NCI-H187 treated with DMSO at 0.1 percent for 48 hours (cell line): ENCODE measurements at regions not wholly inside any gene's neighbourhood (a gene's known extent, or its start where the extent isn't known, plus 50 kb on each side); places are given as distances from the start of the nearest gene placed in this dataset.
"Not testable (repeated sequence)": the region's sequence is repeated elsewhere in the genome, so short reads cannot be mapped to it uniquely, and the experiment has no call there.

Experiments
- DNase-seq: peaks from one replicate; lab custom pipeline; 2025; lab: John Stamatoyannopoulos, UW

DNA sequence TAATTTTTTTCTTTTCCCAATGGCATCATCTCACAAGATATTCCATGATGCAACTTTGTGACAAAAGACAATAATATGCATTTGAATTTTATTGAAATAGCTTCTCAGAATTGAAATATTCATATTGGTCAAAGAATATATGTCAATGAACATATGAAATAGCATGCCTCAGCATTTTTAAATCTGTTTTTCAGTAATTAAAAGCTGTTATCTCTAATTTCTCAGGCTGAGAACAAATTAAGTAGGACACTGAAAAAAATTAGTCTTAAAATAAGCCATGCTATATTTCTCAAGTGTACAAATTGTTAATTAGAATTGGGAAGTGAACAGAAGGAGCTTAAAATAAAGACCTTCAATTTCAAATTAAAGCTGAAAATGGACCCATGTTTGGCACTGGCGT is 570.1 kb downstream of the MFSD1 start:
- no peak for DNase-seq

GRCh38 chr3:159378396-159379194 is 576.7 kb downstream of the MFSD1 start:
- no peak for DNase-seq

DNA sequence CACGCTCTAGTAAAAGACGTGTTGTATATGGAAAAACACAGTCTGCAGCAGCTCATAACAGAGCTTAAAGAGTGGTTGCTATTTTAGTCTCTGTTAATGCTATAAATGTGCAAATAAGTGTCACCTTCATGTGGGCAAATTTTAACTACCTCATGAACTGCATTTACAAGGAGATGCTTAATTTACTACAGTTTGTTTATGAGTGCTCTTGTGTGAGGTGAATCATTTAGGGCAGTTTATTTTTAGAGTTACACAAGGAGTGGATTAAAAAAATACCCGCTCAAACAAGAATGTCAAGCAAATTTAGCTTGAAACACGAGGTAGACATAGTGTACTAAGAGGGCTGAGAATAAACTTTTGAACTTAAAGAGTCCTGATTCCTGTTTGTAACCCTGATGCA is 579.0 kb downstream of the MFSD1 start:
- no peak for DNase-seq

DNA sequence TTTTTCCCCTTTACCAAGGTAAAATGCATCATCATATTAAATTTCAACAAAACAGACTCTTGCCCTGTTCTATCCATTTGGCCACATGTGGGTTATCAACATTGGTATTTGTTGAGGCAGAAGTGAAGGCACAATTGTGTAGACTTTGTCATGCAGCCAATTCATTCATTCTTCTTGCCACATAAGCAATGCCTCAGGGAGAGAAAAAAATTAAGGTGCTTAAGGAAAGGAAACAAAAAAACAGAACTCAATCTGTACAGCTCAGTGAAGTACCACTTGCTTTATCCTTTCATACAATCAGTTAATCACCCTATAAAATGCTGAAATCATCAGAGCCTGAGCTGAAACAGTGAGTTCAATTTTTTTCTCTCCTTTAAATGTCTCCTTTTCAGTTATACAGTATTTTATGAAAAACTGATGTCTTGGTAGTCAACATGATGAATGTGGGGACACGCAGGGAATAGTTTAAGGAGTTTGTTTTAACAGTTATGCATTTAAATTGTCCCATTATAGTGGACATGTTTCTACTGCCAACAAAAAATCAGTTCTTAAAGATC is 588.9 kb downstream of the MFSD1 start:
- no peak for DNase-seq

- not testable (repeated sequence) for DNase-seq
Observed at GRCh38 chr3:159397683-159398082, 591.0 kb upstream of the IL12A start.

DNA sequence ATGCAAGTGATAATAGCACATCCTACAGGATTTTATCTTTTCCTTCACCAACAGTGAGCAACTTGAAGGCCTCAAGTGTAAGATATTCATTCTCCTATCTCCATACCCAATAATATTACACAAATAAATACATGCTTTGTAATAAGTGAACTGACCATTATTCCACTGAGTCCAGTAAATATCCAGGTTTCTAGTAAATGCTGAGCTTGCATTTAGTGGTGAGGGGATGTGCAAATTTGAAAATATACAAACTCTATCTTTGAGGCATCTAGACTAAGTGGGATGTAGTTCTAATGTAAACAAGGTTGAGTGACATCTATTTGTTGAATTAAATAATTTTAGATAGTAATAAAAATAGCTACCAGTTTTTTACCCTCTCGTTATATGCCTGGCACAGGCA is 587.6 kb upstream of the IL12A start:
- no peak for DNase-seq

DNA sequence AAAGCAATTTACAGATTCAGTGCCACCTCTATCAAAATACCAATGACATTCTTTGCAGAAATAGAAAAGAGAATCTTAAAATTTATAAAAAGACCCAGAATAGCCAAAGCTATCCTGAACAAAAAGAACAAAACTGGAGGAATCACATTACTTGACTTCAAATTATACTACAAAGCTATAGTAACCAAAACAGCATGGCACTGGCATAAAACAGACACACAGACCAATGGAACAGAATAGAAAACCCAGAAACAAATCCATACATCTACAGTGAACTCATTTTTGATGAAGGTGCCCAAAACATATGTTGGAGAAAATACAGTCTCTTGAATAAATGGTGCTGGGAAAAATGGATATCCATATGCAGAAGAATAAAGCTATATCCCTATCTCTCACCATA is 578.9 kb upstream of the IL12A start:
- not testable (repeated sequence) for DNase-seq

DNA sequence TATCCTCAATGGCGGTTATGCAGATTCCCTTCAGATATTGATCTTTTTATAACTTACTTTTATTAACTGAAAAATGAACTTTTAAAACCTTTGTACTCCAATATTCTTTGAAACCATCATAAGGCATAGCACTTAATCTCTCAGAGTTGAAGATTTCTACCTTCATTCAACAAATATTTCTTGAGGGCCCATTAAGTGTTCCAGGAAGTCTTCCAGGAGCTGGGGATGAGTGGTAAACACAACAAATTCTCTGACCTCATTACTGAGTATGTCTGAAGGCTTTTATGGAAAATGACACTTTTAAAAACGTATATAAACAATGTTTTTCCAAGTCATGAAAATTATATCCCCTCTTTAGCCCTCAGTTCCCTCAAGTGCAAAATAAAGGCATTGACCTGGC is 575.3 kb upstream of the IL12A start:
- no peak for DNase-seq

DNA sequence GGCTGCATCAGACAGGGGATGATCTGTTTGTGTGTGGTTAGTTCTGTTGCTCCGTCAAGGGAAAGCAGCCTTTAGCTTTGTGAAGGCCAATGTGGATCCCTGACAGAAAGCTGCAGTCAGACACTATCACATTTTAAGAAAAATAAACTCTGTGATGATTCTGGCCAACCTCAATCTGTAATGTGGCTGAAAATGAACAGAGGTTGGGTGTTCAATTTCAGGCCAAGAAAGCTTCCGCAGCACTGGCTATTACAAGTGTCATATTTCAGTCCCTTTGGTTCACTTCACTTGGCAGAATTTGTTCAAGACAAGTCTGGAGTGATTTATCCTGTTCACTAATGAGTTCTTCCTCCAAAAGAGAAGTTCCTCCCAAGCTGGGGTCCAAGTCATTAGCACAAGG is 571.8 kb upstream of the IL12A start:
- DNase-seq: no peak

DNA sequence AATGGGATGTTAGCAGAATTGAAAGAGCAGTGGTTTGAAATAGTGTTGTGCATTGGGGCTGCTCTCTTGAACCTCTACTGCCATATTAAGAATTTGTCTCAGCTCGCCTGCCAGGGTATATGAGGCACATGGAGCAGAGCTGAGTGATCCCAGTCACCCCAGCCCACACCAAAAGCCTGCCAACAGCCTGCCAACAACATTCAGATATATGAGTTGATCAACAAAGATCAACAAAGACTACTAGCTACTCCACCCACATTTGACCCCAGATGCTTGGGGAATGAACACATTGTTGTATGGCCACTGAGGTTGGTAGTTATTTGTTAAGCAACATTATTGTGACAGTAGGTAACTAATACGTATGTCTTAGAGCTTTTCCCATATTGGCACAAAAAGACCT is 570.9 kb upstream of the IL12A start:
- DNase-seq: no peak

GRCh38 chr3:159418571-159419526 is 569.8 kb upstream of the IL12A start:
- DNase-seq: no peak

DNA sequence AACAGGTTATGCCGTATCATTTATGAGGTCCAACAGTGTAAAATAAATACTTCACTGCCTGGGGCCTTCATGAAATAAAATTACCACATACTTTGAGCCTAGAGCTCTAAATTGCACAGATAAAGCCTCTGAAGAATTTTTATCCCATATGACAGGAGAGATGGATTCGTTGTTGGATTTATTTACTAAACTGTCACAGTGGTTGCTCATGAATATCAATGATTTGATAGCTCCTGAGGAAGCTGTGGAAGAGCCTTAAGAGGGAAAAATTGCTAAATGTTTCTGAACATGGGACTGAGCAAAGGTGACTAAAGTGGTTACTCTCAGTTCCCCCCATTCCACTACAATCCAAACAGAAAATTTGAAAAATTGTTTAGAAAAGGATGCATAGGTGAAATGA is 558.9 kb upstream of the IL12A start:
- DNase-seq: no peak

GRCh38 chr3:159432682-159433340 is 555.8 kb upstream of the IL12A start:
- DNase-seq: no peak

DNA sequence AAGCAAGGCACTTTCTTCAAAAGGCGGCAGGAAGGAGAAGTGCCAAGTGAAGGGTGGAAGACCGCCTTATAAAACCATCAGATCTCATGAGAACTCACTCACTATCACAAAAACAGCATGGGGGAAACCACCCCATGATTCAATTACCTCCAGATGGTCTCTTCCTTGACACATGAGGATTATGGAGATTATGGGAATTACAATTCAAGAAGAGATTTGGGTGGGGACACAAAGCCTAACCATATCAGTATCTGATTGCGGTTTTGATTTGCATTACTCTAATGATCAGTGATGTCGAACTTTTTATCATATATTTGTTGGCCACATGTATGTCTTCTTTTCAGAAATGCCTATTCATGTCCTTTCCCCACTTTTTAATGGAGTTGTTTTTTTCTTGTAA is 549.3 kb upstream of the IL12A start:
- DNase-seq: no peak

DNA sequence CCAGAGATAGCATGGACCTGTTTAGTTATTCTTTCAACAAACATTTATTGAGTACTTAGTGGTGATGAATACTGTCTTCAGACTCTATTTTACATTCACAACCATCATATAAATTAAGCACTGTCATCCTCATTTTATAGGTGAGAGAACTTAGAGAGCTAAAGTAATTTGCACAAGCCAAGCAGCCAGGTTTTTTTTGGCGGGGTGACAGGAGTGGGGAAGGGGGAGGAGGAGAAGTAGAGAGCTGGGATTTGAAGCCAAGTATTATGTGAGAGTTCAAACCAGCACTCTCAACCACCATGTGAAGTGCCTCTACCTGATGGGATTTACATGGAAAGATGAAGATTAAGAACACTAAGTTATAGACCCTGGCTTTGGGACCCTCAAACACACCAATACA is 547.4 kb upstream of the IL12A start:
- no peak for DNase-seq

DNA sequence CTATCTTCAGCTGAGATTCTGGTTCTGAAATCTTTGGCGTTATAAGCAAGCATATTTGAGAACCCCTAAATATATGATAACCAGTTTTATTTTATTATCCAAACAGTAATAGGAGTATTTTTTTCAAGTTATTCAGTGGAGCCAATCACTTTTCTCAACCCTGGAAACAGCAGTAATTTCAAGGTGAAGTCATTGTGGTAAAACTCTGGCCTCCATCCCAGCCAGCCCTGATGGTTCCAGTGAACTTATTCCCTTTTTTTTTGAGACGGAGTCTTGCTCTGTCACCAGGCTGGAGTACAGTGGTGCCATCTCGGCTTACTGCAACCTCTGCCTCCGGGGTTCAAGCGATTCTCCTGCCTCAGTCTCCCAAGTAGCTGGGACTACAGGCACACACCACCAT is 545.4 kb upstream of the IL12A start:
- no peak for DNase-seq

DNA sequence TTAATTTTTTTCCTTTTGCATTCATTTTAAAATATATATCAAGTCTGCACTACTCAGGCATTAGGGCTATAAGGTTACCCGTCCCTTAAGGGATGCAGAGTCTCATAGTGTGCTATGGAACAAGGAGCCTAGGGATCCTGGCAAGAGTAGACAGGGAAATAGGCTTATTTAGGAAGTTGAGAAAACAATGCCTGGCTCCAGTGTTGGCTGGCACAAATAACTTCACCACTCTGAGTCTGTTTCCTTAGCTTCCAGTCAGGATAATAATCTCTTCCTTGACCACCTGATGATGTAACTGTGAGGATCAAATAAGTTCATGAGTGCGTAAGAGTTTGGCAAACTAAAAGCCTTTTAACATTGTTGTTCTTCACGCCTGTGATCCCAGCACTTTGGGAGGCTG is 540.8 kb upstream of the IL12A start:
- no peak for DNase-seq

DNA sequence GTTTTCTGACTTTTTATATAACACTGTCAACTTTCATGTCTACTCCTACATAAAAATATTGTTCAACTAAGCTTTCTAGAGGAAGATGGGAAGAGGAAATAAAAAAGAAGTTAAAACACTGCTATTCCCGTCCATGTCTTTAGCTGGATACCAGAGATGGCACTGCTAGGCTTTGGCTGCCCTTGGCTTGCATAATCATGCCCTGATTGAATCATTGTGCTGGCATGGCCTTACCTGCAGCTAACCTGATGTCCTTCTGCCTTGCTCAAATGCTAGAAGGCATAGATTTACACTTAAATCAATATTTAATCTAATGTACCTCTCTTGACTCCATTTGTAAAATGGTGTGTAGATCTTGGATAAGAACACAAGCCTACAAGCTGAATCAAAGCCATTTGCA is 539.7 kb upstream of the IL12A start:
- DNase-seq: no peak

- no peak for DNase-seq
Observed at GRCh38 chr3:159451067-159451466, 537.6 kb upstream of the IL12A start.

- no peak for DNase-seq
Observed at GRCh38 chr3:159451482-159451881, 537.2 kb upstream of the IL12A start.

GRCh38 chr3:159453036-159453435 is 535.6 kb upstream of the IL12A start:
- DNase-seq: no peak

- DNase-seq: no peak
Observed at GRCh38 chr3:159453945-159454344, 534.7 kb upstream of the IL12A start.
